ENCODE measurements at regions not wholly inside any gene's neighbourhood (a gene's known extent, or its start where the extent isn't known, plus 50 kb on each side); places are given as distances from the start of the nearest gene placed in this dataset.
"Not testable (repeated sequence)": the region's sequence is repeated elsewhere in the genome, so short reads cannot be mapped to it uniquely, and the experiment has no call there.

- not testable (repeated sequence) for DNase-seq (ENCODE audit: insufficient read length, low spot score); FAIRE-seq
Measured at GRCh38 chr17:64800987-64801386, 118.3 kb downstream of the LRRC37A3 start.

- FAIRE-seq; DNase-seq (ENCODE audit: insufficient read length, low spot score): not testable (repeated sequence)
Measured at GRCh38 chr17:64800361-64800895, 118.8 kb downstream of the LRRC37A3 start.

- DNase-seq (ENCODE audit: insufficient read length, low spot score); FAIRE-seq: not testable (repeated sequence)
Measured at GRCh38 chr17:64799543-64800188, 119.6 kb downstream of the LRRC37A3 start.

- DNase-seq (ENCODE audit: insufficient read length, low spot score); FAIRE-seq: not testable (repeated sequence)
Measured at GRCh38 chr17:64798961-64799360, 120.3 kb downstream of the LRRC37A3 start.

- not testable (repeated sequence) for FAIRE-seq; DNase-seq (ENCODE audit: insufficient read length, low spot score)
Measured at GRCh38 chr17:64798489-64798790, 120.8 kb downstream of the LRRC37A3 start.

GRCh38 chr17:64797746-64798488, 121.4 kb downstream of the LRRC37A3 start:
- FAIRE-seq: not testable (repeated sequence)

GRCh38 chr17:64795342-64795741, 123.9 kb downstream of the LRRC37A3 start:
- DNase-seq (ENCODE audit: insufficient read length, low spot score); FAIRE-seq: not testable (repeated sequence)

More at GRCh38 chr17:64797746-64798488, 121.4 kb downstream of the LRRC37A3 start:
- DNase-seq (ENCODE audit: insufficient read length, low spot score): not testable (repeated sequence)

- DNase-seq (ENCODE audit: insufficient read length, low spot score); FAIRE-seq: not testable (repeated sequence)
Measured at GRCh38 chr17:64794548-64795274, 124.6 kb downstream of the LRRC37A3 start.

GRCh38 chr17:64794113-64794512, 125.2 kb downstream of the LRRC37A3 start:
- FAIRE-seq; DNase-seq (ENCODE audit: insufficient read length, low spot score): not testable (repeated sequence)

GRCh38 chr17:64792793-64793575, 126.3 kb downstream of the LRRC37A3 start:
- peak; percentile 94 for FAIRE-seq

GRCh38 chr17:64792276-64792675, 127.0 kb downstream of the LRRC37A3 start:
- not testable (repeated sequence) for FAIRE-seq; DNase-seq (ENCODE audit: insufficient read length, low spot score)

More at GRCh38 chr17:64792793-64793575, 126.3 kb downstream of the LRRC37A3 start:
- peak; percentile 78 for DNase-seq (ENCODE audit: insufficient read length, low spot score)

GRCh38 chr17:64791691-64792090, 127.6 kb downstream of the LRRC37A3 start:
- FAIRE-seq; DNase-seq (ENCODE audit: insufficient read length, low spot score): not testable (repeated sequence)

GRCh38 chr17:64791226-64791625, 128.1 kb downstream of the LRRC37A3 start:
- FAIRE-seq; DNase-seq (ENCODE audit: insufficient read length, low spot score): not testable (repeated sequence)

- FAIRE-seq: not testable (repeated sequence)
Measured at GRCh38 chr17:64790690-64791089, 128.6 kb upstream of the SMURF2 start.

GRCh38 chr17:64790193-64790592, 128.1 kb upstream of the SMURF2 start:
- not testable (repeated sequence) for FAIRE-seq; DNase-seq (ENCODE audit: insufficient read length, low spot score)

More at GRCh38 chr17:64790690-64791089, 128.6 kb upstream of the SMURF2 start:
- not testable (repeated sequence) for DNase-seq (ENCODE audit: insufficient read length, low spot score)

- FAIRE-seq; DNase-seq (ENCODE audit: insufficient read length, low spot score): not testable (repeated sequence)
Measured at GRCh38 chr17:64789061-64789445, 126.9 kb upstream of the SMURF2 start.
